ENCODE measurements at regions not wholly inside any gene's neighbourhood (a gene's known extent, or its start where the extent isn't known, plus 50 kb on each side); places are given as distances from the start of the nearest gene placed in this dataset.
"Not testable (repeated sequence)": the region's sequence is repeated elsewhere in the genome, so short reads cannot be mapped to it uniquely, and the experiment has no call there.

DNA sequence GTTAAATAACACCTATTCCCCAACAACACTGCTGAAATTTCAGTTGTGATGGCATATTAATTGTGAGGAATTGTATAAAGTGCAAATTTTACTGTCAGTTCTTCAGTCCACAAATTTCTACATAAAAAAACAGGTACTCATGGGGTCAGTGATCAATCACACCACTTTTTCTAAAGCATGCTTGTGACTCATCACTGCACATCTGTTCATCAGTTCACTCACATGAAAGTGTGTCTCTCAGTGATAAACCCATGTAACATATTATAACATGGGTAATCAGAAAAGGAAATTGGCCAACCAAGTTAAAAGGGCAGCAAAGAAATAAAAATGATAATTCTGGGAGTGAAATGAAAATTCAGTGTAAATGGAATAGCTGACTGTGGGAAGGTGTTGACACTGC lies 234.7 kb upstream of the FKBP1C start:
- TF ChIP-seq CTCF (IDR thresholded peaks at IDR 0.05; ENCODE audit: borderline replicate concordance, control extremely low read depth, extremely low read depth, insufficient read depth, missing control alignments), result no peak
- no peak for DNase-seq (ENCODE audit: low spot score)
- in situ Hi-C loops (cut with MboI; ENCODE audit: low sequenced_read_pairs, unreplicated experiment), result no loop called here

GRCh38 chr6:62978920-62979319 lies 232.3 kb upstream of the FKBP1C start:
- TF ChIP-seq CTCF (IDR thresholded peaks at IDR 0.05; ENCODE audit: borderline replicate concordance, control extremely low read depth, extremely low read depth, insufficient read depth, missing control alignments), result no peak
- in situ Hi-C loops (cut with MboI; ENCODE audit: low sequenced_read_pairs, unreplicated experiment), result no loop called here

GRCh38 chr6:62980093-62980492 lies 231.2 kb upstream of the FKBP1C start:
- TF ChIP-seq CTCF (IDR thresholded peaks at IDR 0.05; ENCODE audit: borderline replicate concordance, control extremely low read depth, extremely low read depth, insufficient read depth, missing control alignments), result no peak
- in situ Hi-C loops (cut with MboI; ENCODE audit: low sequenced_read_pairs, unreplicated experiment), result no loop called here
- no peak for DNase-seq (ENCODE audit: low spot score)

More at GRCh38 chr6:62978920-62979319, 232.3 kb upstream of the FKBP1C start:
- DNase-seq (ENCODE audit: low spot score), result no peak

GRCh38 chr6:62980724-62981123 lies 230.5 kb upstream of the FKBP1C start:
- TF ChIP-seq CTCF (IDR thresholded peaks at IDR 0.05; ENCODE audit: borderline replicate concordance, control extremely low read depth, extremely low read depth, insufficient read depth, missing control alignments), result no peak
- DNase-seq (ENCODE audit: low spot score), result no peak
- in situ Hi-C loops (cut with MboI; ENCODE audit: low sequenced_read_pairs, unreplicated experiment), result no loop called here

- no peak for DNase-seq (ENCODE audit: low spot score)
- TF ChIP-seq CTCF (IDR thresholded peaks at IDR 0.05; ENCODE audit: borderline replicate concordance, control extremely low read depth, extremely low read depth, insufficient read depth, missing control alignments), result no peak
- in situ Hi-C loops (cut with MboI; ENCODE audit: low sequenced_read_pairs, unreplicated experiment), result no loop called here
Measured at GRCh38 chr6:62982951-62983350, 228.3 kb upstream of the FKBP1C start.

GRCh38 chr6:62991696-62992095 lies 219.6 kb upstream of the FKBP1C start:
- DNase-seq (ENCODE audit: low spot score); in situ Hi-C loops (cut with MboI; ENCODE audit: low sequenced_read_pairs, unreplicated experiment): not testable (repeated sequence)

DNA sequence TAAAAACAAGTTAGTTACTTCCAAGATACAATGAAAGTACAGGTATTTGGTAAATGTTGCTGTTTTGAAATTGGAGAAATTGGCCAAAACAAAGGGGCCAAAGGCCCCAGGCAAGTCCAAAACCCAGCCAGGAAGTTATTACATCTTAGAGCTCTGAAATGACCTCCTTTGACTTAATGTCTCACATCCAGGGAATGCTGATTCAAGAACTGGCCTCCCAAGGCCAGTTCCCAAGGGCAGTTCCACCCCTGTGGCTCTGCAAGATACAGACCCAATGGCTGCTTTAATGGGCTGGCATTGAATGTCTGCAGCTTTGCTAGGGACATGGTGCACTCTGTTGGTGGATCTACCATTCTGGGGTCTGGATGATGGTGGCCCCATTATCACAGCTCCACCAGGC lies 217.3 kb upstream of the FKBP1C start:
- no peak for TF ChIP-seq CTCF (IDR thresholded peaks at IDR 0.05; ENCODE audit: borderline replicate concordance, control extremely low read depth, extremely low read depth, insufficient read depth, missing control alignments)
- DNase-seq (ENCODE audit: low spot score), result no peak
- in situ Hi-C loops (cut with MboI; ENCODE audit: low sequenced_read_pairs, unreplicated experiment), result no loop called here
